DND-41 (cell line): ENCODE measurements at regions not wholly inside any gene's neighbourhood (a gene's known extent, or its start where the extent isn't known, plus 50 kb on each side); places are given as distances from the start of the nearest gene placed in this dataset.

Experiments used
- ATAC-seq: fragments of 200-7000 bp; cut with Tn5 transposase; 3 replicates; pipeline ENCODE4 v1.9.1; 2021; ENCODE audit warnings: low read depth; ENCODE audit not compliant: insufficient read depth
- DNase-seq: peaks from one replicate; pipeline ENCODE4 v3.0.0-alpha.2; 2020
- H2AFZ ChIP-seq: 2 replicates; pipeline ENCODE4 v1.6.0; 2012; ENCODE audit warnings: low read depth, low read length
- H3K27ac ChIP-seq: 2 replicates; pipeline ENCODE4 v1.5.1; 2012; ENCODE audit warnings: low read length, inconsistent platforms
- H3K27me3 ChIP-seq: fragments of 200-600 bp; sonication (generic); 2 replicates; pipeline ENCODE4 v1.6.0; 2012; ENCODE audit warnings: low read length, mild to moderate bottlenecking, inconsistent platforms; ENCODE audit not compliant: insufficient read depth, poor library complexity
- H3K36me3 ChIP-seq: 2 replicates; pipeline ENCODE4 v1.5.1; 2012; ENCODE audit warnings: low read length, inconsistent platforms; ENCODE audit not compliant: insufficient read depth
- H3K4me1 ChIP-seq: 2 replicates; pipeline ENCODE4 v1.5.1; 2012; ENCODE audit warnings: mild to moderate bottlenecking, low read length; ENCODE audit not compliant: insufficient read depth
- H3K4me2 ChIP-seq: 2 replicates; pipeline ENCODE4 v1.6.0; 2012; ENCODE audit warnings: mild to moderate bottlenecking, moderate library complexity, low read length, inconsistent platforms; ENCODE audit not compliant: insufficient read depth
- H3K4me3 ChIP-seq, 2 experiments: fragments of 200-600 bp in 1 of 2; shearing (Covaris generic) in 1 of 2; 2 replicates each; pipeline ENCODE4 v1.5.1; 2012 to 2016; ENCODE audit warnings: inconsistent platforms in 2 of 2, low read length in 2 of 2, mild to moderate bottlenecking in 2 of 2, low read depth in 1 of 2, moderate library complexity in 1 of 2
- H3K79me2 ChIP-seq: 2 replicates; pipeline ENCODE4 v1.6.0; 2012; ENCODE audit warnings: low read length, inconsistent platforms; ENCODE audit not compliant: insufficient read depth
- H3K9ac ChIP-seq: 2 replicates; pipeline ENCODE4 v1.6.0; 2012; ENCODE audit warnings: low read depth, mild to moderate bottlenecking, inconsistent platforms, low read length, moderate library complexity
- H3K9me3 ChIP-seq: 2 replicates; pipeline ENCODE4 v1.5.1; 2012; ENCODE audit warnings: low read length, moderate library complexity, mild to moderate bottlenecking, inconsistent platforms; ENCODE audit not compliant: insufficient read depth, severe bottlenecking
- H4K20me1 ChIP-seq: 2 replicates; pipeline ENCODE4 v1.6.0; 2012; ENCODE audit warnings: low read length; ENCODE audit not compliant: insufficient read depth
- CTCF ChIP-seq: IDR thresholded peaks from 2 replicates; pipeline ENCODE4 v1.5.1; 2012; ENCODE audit warnings: borderline replicate concordance, low read length, moderate library complexity, mild to moderate bottlenecking; ENCODE audit not compliant: poor library complexity, severe bottlenecking; ENCODE audit errors: extremely low read depth
- EZH2 ChIP-seq: IDR thresholded peaks from 3 replicates; pipeline ENCODE4 v1.6.1; 2012; ENCODE audit warnings: borderline replicate concordance, low read depth, mild to moderate bottlenecking, moderate library complexity, low read length, inconsistent platforms; ENCODE audit not compliant: severe bottlenecking

GRCh38 chrX:139211568-139212182 is 318.9 kb upstream of the F9 start:
- no peaks in the 10 kb centered on the region for H3K36me3 ChIP-seq
- no peaks in the 10 kb centered on the region for H4K20me1 ChIP-seq
- H3K9ac ChIP-seq, result no peak overlapping the region
- DNase-seq (no peak), ATAC-seq (no peak)
- TF ChIP-seq CTCF (no peak), EZH2 (no peak)
- H3K9me3 ChIP-seq, result no peaks in the 10 kb centered on the region
- H3K4me2 ChIP-seq, result no peak overlapping the region
- H2AFZ ChIP-seq, result no peak overlapping the region
- H3K27me3 ChIP-seq, result no peaks in the 10 kb centered on the region
- no peaks in the 10 kb centered on the region for H3K4me1 ChIP-seq
- H3K4me3 ChIP-seq, result no peak overlapping the region
- H3K79me2 ChIP-seq, result no peaks in the 10 kb centered on the region
- H3K27ac ChIP-seq, result no peak overlapping the region

GRCh38 chrX:139209342-139209741 is 321.2 kb upstream of the F9 start:
- DNase-seq (no peak), ATAC-seq (no peak)
- Histone ChIP-seq H3K36me3 (no peaks in the 10 kb centered on the region), H3K4me3 (no peak overlapping the region), H3K27me3 (no peaks in the 10 kb centered on the region), H3K27ac (no peak overlapping the region), H3K9ac (no peak overlapping the region), H3K4me2 (no peak overlapping the region), H3K4me1 (no peaks in the 10 kb centered on the region), H4K20me1 (no peaks in the 10 kb centered on the region), H3K79me2 (no peaks in the 10 kb centered on the region), H2AFZ (no peak overlapping the region), H3K9me3 (no peaks in the 10 kb centered on the region)
- TF ChIP-seq CTCF (no peak), EZH2 (no peak)

GRCh38 chrX:139207655-139208054 is 322.9 kb upstream of the F9 start:
- H3K36me3 ChIP-seq, result no peaks in the 10 kb centered on the region
- no peaks in the 10 kb centered on the region for H3K27me3 ChIP-seq
- no peak for DNase-seq
- ATAC-seq, result no peak
- TF ChIP-seq CTCF (no peak), EZH2 (no peak)
- H3K27ac ChIP-seq, result no peak overlapping the region
- H3K4me3 ChIP-seq, result no peak overlapping the region
- H3K4me1 ChIP-seq, result no peaks in the 10 kb centered on the region
- H3K9me3 ChIP-seq, result no peaks in the 10 kb centered on the region
- H3K9ac ChIP-seq, result no peak overlapping the region
- no peak overlapping the region for H3K4me2 ChIP-seq
- H3K79me2 ChIP-seq, result no peaks in the 10 kb centered on the region
- H2AFZ ChIP-seq, result no peak overlapping the region
- no peaks in the 10 kb centered on the region for H4K20me1 ChIP-seq
